Keratinocyte (primary cell): ENCODE measurements at regions not wholly inside any gene's neighbourhood (a gene's known extent, or its start where the extent isn't known, plus 50 kb on each side); places are given as distances from the start of the nearest gene placed in this dataset.

Source experiments
- DNase-seq: peaks from one replicate; pipeline ENCODE4 v3.0.0-alpha.2; 2011; ENCODE audit warnings: low read depth, missing footprints, low spot score
- FAIRE-seq: peaks from 2 replicates; lab custom pipeline; 2011; peaks lifted over from hg19 to GRCh38; lab: Jason Lieb, UNC
- H2AFZ ChIP-seq: 2 replicates; pipeline ENCODE4 v1.6.0; 2012; ENCODE audit warnings: low read length, control low read depth, inconsistent platforms; ENCODE audit not compliant: control insufficient read depth
- H3K27ac ChIP-seq: 2 replicates; pipeline ENCODE4 v1.5.1; 2011; ENCODE audit warnings: low read length; ENCODE audit not compliant: control insufficient read depth, insufficient read depth
- H3K27me3 ChIP-seq: 3 replicates; pipeline ENCODE4 v1.6.0; 2011; ENCODE audit warnings: low read length; ENCODE audit not compliant: control insufficient read depth, insufficient read depth; ENCODE audit errors: extremely low read depth
- H3K36me3 ChIP-seq, 2 experiments: 2 replicates in 1 of 2; 3 replicates in 1 of 2; pipeline ENCODE4 v1.5.1; 2011; ENCODE audit warnings: low read length in 2 of 2, mild to moderate bottlenecking in 1 of 2; ENCODE audit not compliant: control insufficient read depth in 2 of 2, insufficient read depth in 2 of 2; ENCODE audit errors: extremely low read depth in 1 of 2
- H3K4me1 ChIP-seq: 3 replicates; pipeline ENCODE4 v1.5.1; 2011; ENCODE audit warnings: low read length; ENCODE audit not compliant: control insufficient read depth, insufficient read depth; ENCODE audit errors: extremely low read depth
- H3K4me2 ChIP-seq: 3 replicates; pipeline ENCODE4 v1.6.0; 2011; ENCODE audit warnings: low read depth, low read length; ENCODE audit not compliant: control insufficient read depth, insufficient read depth; ENCODE audit errors: extremely low read depth
- H3K4me3 ChIP-seq, 3 experiments: fragments of 200-600 bp in 1 of 3; sonication (generic) in 1 of 3; 2 replicates in 2 of 3; 3 replicates in 1 of 3; pipeline ENCODE4 v1.5.1; 2011 to 2016; ENCODE audit warnings: low read length in 3 of 3, mild to moderate bottlenecking in 3 of 3, control low read depth in 2 of 3, inconsistent platforms in 1 of 3, low read depth in 1 of 3, mixed read lengths in 1 of 3, mixed run types in 1 of 3, moderate library complexity in 1 of 3; ENCODE audit not compliant: control insufficient read depth in 2 of 3, insufficient read depth in 2 of 3; ENCODE audit errors: extremely low read depth in 1 of 3
- H3K79me2 ChIP-seq: 2 replicates; pipeline ENCODE4 v1.6.0; 2012; ENCODE audit warnings: low read length; ENCODE audit not compliant: control insufficient read depth, insufficient read depth
- H3K9ac ChIP-seq: 3 replicates; pipeline ENCODE4 v1.6.0; 2011; ENCODE audit warnings: low read length; ENCODE audit not compliant: control insufficient read depth, insufficient read depth; ENCODE audit errors: extremely low read depth
- H3K9me1 ChIP-seq: 3 replicates; pipeline ENCODE4 v1.6.0; 2011; ENCODE audit warnings: low read length; ENCODE audit not compliant: control insufficient read depth, insufficient read depth; ENCODE audit errors: extremely low read depth
- H3K9me3 ChIP-seq: 2 replicates; pipeline ENCODE4 v1.5.1; 2012; ENCODE audit warnings: low read depth, low read length; ENCODE audit not compliant: control insufficient read depth
- H4K20me1 ChIP-seq: 3 replicates; pipeline ENCODE4 v1.6.0; 2011; ENCODE audit warnings: low read length; ENCODE audit not compliant: control insufficient read depth, insufficient read depth; ENCODE audit errors: extremely low read depth
- CTCF ChIP-seq, 3 experiments: IDR thresholded peaks in 1 of 3; conservative IDR thresholded peaks in 1 of 3; optimal IDR thresholded peaks in 1 of 3; 2 replicates in 2 of 3; 3 replicates in 1 of 3; pipeline versions ENCODE3 to v1.5.1; 2011; ENCODE audit warnings: low read length in 3 of 3, mild to moderate bottlenecking in 3 of 3, moderate library complexity in 2 of 3, control low read depth in 1 of 3, inconsistent platforms in 1 of 3; ENCODE audit not compliant: insufficient read depth in 2 of 3; ENCODE audit errors: extremely low read depth in 1 of 3
- EZH2 ChIP-seq: IDR thresholded peaks from one replicate; pipeline ENCODE4 v1.6.1; 2012; ENCODE audit warnings: inconsistent platforms, mild to moderate bottlenecking, low read length, moderate library complexity
- dilution Hi-C: fragments of 300-500 bp; cut with MboI; formaldehyde crosslinking; loops from one replicate; pipeline ENCODE4 v1.7.0; 2020; ENCODE audit warnings: low sequenced_read_pairs; ENCODE audit not compliant: extremely low pct_ligation_motif_present

GRCh38 chr9:95607507-95607906 is 90.7 kb upstream of the PTCH1 start:
- TF ChIP-seq EZH2 (no peak), CTCF (optimal IDR thresholded peaks at IDR 0.05 in 1 of 3, IDR thresholded peaks at IDR 0.05 in 1 of 3, conservative IDR thresholded peaks at IDR 0.05 in 1 of 3; ENCODE audit: extremely low read depth in 1 of 3, insufficient read depth in 2 of 3, low read length in 3 of 3) (no peak)
- Histone ChIP-seq H3K4me1 (no peaks in the 10 kb centered on the region), H3K4me3 (no peak overlapping the region), H3K36me3 (no peaks in the 10 kb centered on the region), H4K20me1 (no peaks in the 10 kb centered on the region), H3K9ac (no peak overlapping the region), H3K27me3 (no peaks in the 10 kb centered on the region), H2AFZ (no peak overlapping the region), H3K9me3 (no peaks in the 10 kb centered on the region), H3K4me2 (no peak overlapping the region), H3K9me1 (no peaks in the 10 kb centered on the region), H3K27ac (no peak overlapping the region), H3K79me2 (no peaks in the 10 kb centered on the region)
- dilution Hi-C loops: no loop called here
- FAIRE-seq (no peak), DNase-seq (no peak)

GRCh38 chr9:95606489-95607350 is 89.9 kb upstream of the PTCH1 start:
- Histone ChIP-seq H3K27ac (no peak overlapping the region), H3K36me3 (no peaks in the 10 kb centered on the region), H3K4me1 (no peaks in the 10 kb centered on the region), H3K9ac (no peak overlapping the region), H3K4me3 (no peak overlapping the region), H3K4me2 (no peak overlapping the region), H3K27me3 (no peaks in the 10 kb centered on the region), H3K9me3 (no peaks in the 10 kb centered on the region), H4K20me1 (no peaks in the 10 kb centered on the region), H3K9me1 (no peaks in the 10 kb centered on the region), H3K79me2 (no peaks in the 10 kb centered on the region), H2AFZ (no peak overlapping the region)
- dilution Hi-C loops: no loop called here
- no peak for TF ChIP-seq EZH2
- TF ChIP-seq CTCF (optimal IDR thresholded peaks at IDR 0.05 in 1 of 3, IDR thresholded peaks at IDR 0.05 in 1 of 3, conservative IDR thresholded peaks at IDR 0.05 in 1 of 3; ENCODE audit: extremely low read depth in 1 of 3, insufficient read depth in 2 of 3, low read length in 3 of 3): no peak
- FAIRE-seq: no peak
- DNase-seq: no peak
